Parathyroid adenoma (tissue), 2 donors: ENCODE measurements at regions not wholly inside any gene's neighbourhood (a gene's known extent, or its start where the extent isn't known, plus 50 kb on each side); places are given as distances from the start of the nearest gene placed in this dataset.

Experiments
- H2AFZ ChIP-seq: fragments of 300-600 bp; sonication (generic); one replicate; pipeline ENCODE4 v1.7.0; 2017; ENCODE audit warnings: antibody characterized with exemption, mild to moderate bottlenecking
- H3K27ac ChIP-seq: fragments of 300-600 bp; sonication (generic); one replicate; pipeline ENCODE4 v1.7.0; 2017
- H3K27me3 ChIP-seq: fragments of 300-600 bp; sonication (generic); one replicate; pipeline ENCODE4 v1.7.0; 2017; ENCODE audit warnings: low read length; ENCODE audit not compliant: control insufficient read depth, insufficient read depth
- H3K36me3 ChIP-seq: fragments of 300-600 bp; sonication (generic); one replicate; pipeline ENCODE4 v1.7.0; 2017; ENCODE audit warnings: low read length; ENCODE audit not compliant: control insufficient read depth, insufficient read depth
- H3K4me1 ChIP-seq: fragments of 300-600 bp; sonication (generic); one replicate; pipeline ENCODE4 v1.7.0; 2017; ENCODE audit warnings: control low read depth
- H3K4me2 ChIP-seq: fragments of 300-600 bp; sonication (generic); one replicate; pipeline ENCODE4 v1.7.0; 2017; ENCODE audit warnings: low read length
- H3K4me3 ChIP-seq: fragments of 300-600 bp; sonication (generic); one replicate; pipeline ENCODE4 v1.7.0; 2017; ENCODE audit warnings: low read depth, low read length
- H3K79me2 ChIP-seq: fragments of 300-600 bp; sonication (generic); one replicate; pipeline ENCODE4 v1.7.0; 2017; ENCODE audit warnings: control low read depth
- H3K9ac ChIP-seq: fragments of 300-600 bp; sonication (generic); one replicate; pipeline ENCODE4 v1.7.0; 2017; ENCODE audit warnings: mild to moderate bottlenecking
- H3K9me3 ChIP-seq: fragments of 300-600 bp; sonication (generic); one replicate; pipeline ENCODE4 v1.7.0; 2017; ENCODE audit warnings: low read length; ENCODE audit not compliant: control insufficient read depth
- TF ChIP-seq, protein P1 (sequence below): fragments of 300-600 bp; sonication (generic); IDR thresholded peaks from one replicate; pipeline ENCODE4 v1.7.0; 2017; ENCODE audit warnings: antibody characterized with exemption, mild to moderate bottlenecking
- donor health status: primary hyperparathyroidism.

DNA sequence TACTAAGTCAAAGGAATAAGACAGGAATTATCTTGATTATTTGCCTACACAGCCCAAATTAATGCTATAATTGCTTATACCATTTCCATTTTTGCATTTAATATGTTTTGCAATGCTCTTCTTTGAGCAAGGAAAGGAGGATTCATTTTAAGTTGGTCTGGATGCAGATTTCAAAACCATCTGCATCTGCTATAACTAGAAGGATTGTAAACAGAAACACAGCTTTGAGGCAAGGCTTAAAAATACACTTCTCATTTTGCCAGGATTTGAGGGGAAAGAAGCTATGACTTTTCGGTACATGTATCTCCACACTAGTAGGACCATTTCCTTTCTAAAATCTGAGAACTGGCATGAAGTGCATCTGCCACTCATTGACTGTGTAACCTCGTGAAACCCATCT is 95.9 kb upstream of the MTNR1B start:
- Histone ChIP-seq H2AFZ (no peak overlapping the region), H3K9me3 (no peaks in the 10 kb centered on the region), H3K9ac (no peak overlapping the region), H3K4me3 (no peak overlapping the region), H3K79me2 (no peaks in the 10 kb centered on the region), H3K4me1 (no peaks in the 10 kb centered on the region), H3K27ac (no peak overlapping the region), H3K27me3 (no peaks in the 10 kb centered on the region), H3K36me3 (no peaks in the 10 kb centered on the region), H3K4me2 (no peak overlapping the region)
- TF ChIP-seq, protein P1, sequence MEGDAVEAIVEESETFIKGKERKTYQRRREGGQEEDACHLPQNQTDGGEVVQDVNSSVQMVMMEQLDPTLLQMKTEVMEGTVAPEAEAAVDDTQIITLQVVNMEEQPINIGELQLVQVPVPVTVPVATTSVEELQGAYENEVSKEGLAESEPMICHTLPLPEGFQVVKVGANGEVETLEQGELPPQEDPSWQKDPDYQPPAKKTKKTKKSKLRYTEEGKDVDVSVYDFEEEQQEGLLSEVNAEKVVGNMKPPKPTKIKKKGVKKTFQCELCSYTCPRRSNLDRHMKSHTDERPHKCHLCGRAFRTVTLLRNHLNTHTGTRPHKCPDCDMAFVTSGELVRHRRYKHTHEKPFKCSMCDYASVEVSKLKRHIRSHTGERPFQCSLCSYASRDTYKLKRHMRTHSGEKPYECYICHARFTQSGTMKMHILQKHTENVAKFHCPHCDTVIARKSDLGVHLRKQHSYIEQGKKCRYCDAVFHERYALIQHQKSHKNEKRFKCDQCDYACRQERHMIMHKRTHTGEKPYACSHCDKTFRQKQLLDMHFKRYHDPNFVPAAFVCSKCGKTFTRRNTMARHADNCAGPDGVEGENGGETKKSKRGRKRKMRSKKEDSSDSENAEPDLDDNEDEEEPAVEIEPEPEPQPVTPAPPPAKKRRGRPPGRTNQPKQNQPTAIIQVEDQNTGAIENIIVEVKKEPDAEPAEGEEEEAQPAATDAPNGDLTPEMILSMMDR = no peak

DNA sequence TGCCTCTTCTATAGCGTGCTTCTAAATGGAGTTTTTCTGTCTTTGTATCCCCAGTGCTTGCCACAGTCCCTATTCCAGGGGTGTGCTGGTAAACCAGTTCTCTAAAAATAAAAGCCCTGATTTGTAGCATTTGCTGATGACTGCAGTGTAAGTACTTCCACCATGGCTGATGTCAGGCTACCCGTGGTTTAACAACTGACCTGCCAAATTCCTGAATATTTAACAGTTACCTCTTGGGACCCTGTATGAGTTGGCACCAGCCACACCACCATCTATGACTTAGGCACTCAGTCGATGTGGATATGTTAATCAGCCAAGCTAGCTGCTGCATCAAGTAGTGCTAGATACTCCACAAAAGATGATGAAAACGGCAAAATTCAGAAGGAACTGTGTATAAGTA is 94.0 kb upstream of the MTNR1B start:
- Histone ChIP-seq H3K9ac (no peak overlapping the region), H3K27me3 (no peaks in the 10 kb centered on the region), H3K4me3 (no peak overlapping the region), H2AFZ (no peak overlapping the region), H3K4me2 (no peak overlapping the region), H3K4me1 (no peaks in the 10 kb centered on the region), H3K27ac (no peak overlapping the region), H3K36me3 (no peaks in the 10 kb centered on the region), H3K79me2 (no peaks in the 10 kb centered on the region), H3K9me3 (no peaks in the 10 kb centered on the region)
- TF ChIP-seq, protein P1 = no peak

- Histone ChIP-seq H3K4me2 (no peak overlapping the region), H3K27ac (no peak overlapping the region), H2AFZ (no peak overlapping the region), H3K4me1 (no peaks in the 10 kb centered on the region), H3K9me3 (no peaks in the 10 kb centered on the region), H3K9ac (no peak overlapping the region), H3K79me2 (no peaks in the 10 kb centered on the region), H3K36me3 (no peaks in the 10 kb centered on the region), H3K27me3 (no peaks in the 10 kb centered on the region), H3K4me3 (no peak overlapping the region)
- TF ChIP-seq, protein P1 = no peak
Measured at GRCh38 chr11:92879086-92879485, 90.4 kb upstream of the MTNR1B start.

- Histone ChIP-seq H3K4me1 (no peaks in the 10 kb centered on the region), H3K79me2 (no peaks in the 10 kb centered on the region), H3K4me2 (no peak overlapping the region), H3K36me3 (no peaks in the 10 kb centered on the region), H2AFZ (no peak overlapping the region), H3K27ac (no peak overlapping the region), H3K4me3 (no peak overlapping the region), H3K9ac (no peak overlapping the region), H3K27me3 (no peaks in the 10 kb centered on the region), H3K9me3 (no peaks in the 10 kb centered on the region)
- TF ChIP-seq, protein P1 = no peak
Measured at GRCh38 chr11:92880381-92880780, 89.1 kb upstream of the MTNR1B start.

DNA sequence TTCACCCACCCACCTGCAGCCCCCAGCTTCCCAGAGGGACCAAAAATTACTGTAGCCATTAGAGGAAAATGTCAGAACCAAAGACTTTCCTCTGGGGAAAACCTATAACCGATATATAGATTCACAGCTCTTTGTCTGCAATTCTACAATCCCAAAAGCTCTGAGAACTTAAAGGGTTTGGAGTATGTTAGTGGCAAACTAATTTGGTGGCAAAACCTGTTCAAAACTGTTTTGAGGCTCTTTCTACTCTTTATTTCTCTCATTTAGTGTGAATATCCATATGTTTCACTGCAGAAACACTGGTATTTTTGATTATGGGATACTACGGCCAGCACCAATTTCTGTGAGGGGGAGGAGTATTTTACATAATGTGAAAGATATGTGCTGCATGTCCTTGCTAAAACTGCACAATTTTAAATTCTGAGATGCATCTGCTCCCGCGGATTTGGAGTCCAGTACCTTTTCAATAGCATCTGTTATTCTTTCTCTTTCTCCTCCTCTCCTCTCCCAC is 87.5 kb upstream of the MTNR1B start:
- H3K4me1 ChIP-seq = no peaks in the 10 kb centered on the region
- no peak overlapping the region for H3K4me2 ChIP-seq
- TF ChIP-seq, protein P1 = no peak
- H3K9ac ChIP-seq = no peak overlapping the region
- H3K36me3 ChIP-seq = no peaks in the 10 kb centered on the region
- no peaks in the 10 kb centered on the region for H3K79me2 ChIP-seq
- H3K27me3 ChIP-seq = no peaks in the 10 kb centered on the region
- no peak overlapping the region for H3K27ac ChIP-seq
- no peak overlapping the region for H2AFZ ChIP-seq
- no peak overlapping the region for H3K4me3 ChIP-seq
- no peaks in the 10 kb centered on the region for H3K9me3 ChIP-seq
